ENCODE measurements at regions not wholly inside any gene's neighbourhood (a gene's known extent, or its start where the extent isn't known, plus 50 kb on each side); places are given as distances from the start of the nearest gene placed in this dataset.

GRCh38 chr15:54707805-54708752, 488.7 kb downstream of the RSL24D1 start:
- DNase-seq: no peak

GRCh38 chr15:54687628-54688027, 509.1 kb downstream of the RSL24D1 start:
- DNase-seq: no peak

All from DMS 273 treated with DMSO at 0.1 percent for 48 hours (cell line).